Tibial artery (tissue), 4 donors: ENCODE measurements at regions not wholly inside any gene's neighbourhood (a gene's known extent, or its start where the extent isn't known, plus 50 kb on each side); places are given as distances from the start of the nearest gene placed in this dataset.

Experiments used
- DNase-seq, 2 donors: peaks; one replicate each; pipeline ENCODE4 v3.0.0-alpha.2; 2019
- H3K27ac ChIP-seq, 2 donors: fragments of 200-600 bp; sonication (generic) in 1 of 2; 1 replicate in 1 of 2; 2 replicates in 1 of 2; pipeline ENCODE4 v1.5.1; 2018 to 2019; ENCODE audit warnings: mild to moderate bottlenecking in 1 of 2
- H3K27me3 ChIP-seq, 2 donors: fragments of 200-600 bp; sonication (generic) in 1 of 2; one replicate each; pipeline versions ENCODE4 v1.5.1 to v1.6.0; 2016 to 2019
- H3K36me3 ChIP-seq, 3 donors: fragments of 200-600 bp; sonication (generic) in 2 of 3; one replicate each; pipeline ENCODE4 v1.5.1; 2016 to 2019; ENCODE audit warnings: mild to moderate bottlenecking in 2 of 3
- H3K4me1 ChIP-seq, 4 donors: fragments of 200-600 bp; sonication (generic) in 2 of 4; 1 replicate in 3 of 4; 2 replicates in 1 of 4; pipeline ENCODE4 v1.5.1; 2016 to 2019
- H3K4me3 ChIP-seq, 2 donors: fragments of 200-600 bp; sonication (generic) in 1 of 2; 1 replicate in 1 of 2; 2 replicates in 1 of 2; pipeline ENCODE4 v1.5.1; 2018 to 2019; ENCODE audit warnings: mild to moderate bottlenecking in 2 of 2
- H3K9me3 ChIP-seq, 3 donors: fragments of 200-600 bp; sonication (generic) in 1 of 3; one replicate each; pipeline ENCODE4 v1.5.1; 2016 to 2019
- intact Hi-C: fragments of 100-400 bp; cut with DNase I; formaldehyde crosslinking; loops from one replicate; pipeline ENCODE4 v1.15.0; 2023; ENCODE audit warnings: low total_unique reads
- TF ChIP-seq, protein P1 (sequence below), 2 experiments: fragments of 200-600 bp in 1 of 2; fragments of 450-650 bp in 1 of 2; IDR thresholded peaks; one replicate each; pipeline ENCODE4 v1.5.1; 2017 to 2019; ENCODE audit warnings: antibody characterized with exemption in 2 of 2, mild to moderate bottlenecking in 1 of 2, moderate library complexity in 1 of 2

DNA sequence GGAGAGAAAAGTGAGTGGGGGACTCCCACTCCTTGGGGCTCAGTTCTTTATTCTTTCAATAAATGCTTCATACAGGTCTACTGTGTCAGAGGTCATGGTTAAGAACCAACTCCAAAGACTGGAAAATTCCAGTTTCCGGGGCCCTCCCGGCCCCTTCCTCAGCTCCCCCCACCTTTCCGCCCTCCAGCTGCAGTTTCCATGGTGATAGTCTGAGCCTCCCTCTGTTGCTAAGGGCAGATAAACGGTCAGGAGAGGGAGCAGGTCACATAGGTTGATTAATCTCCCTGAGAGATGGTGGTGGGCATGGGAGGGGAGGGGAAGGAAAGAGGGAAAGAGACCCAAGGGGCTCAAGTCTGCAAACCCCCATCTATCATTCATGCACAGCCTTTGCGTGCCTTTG lies 131.5 kb upstream of the USP29 start:
- H3K27ac ChIP-seq = no peak overlapping the region
- peaks cover 0 to 11% (median 8%) of the 10 kb centered on the region in 3 donors for H3K9me3 ChIP-seq
- H3K4me3 ChIP-seq = no peak overlapping the region
- no peaks in the 10 kb centered on the region for H3K36me3 ChIP-seq
- no peaks in the 10 kb centered on the region for H3K4me1 ChIP-seq
- intact Hi-C loops = no loop called here
- no peaks in the 10 kb centered on the region for H3K27me3 ChIP-seq
- no peak for DNase-seq
- TF ChIP-seq, protein P1, sequence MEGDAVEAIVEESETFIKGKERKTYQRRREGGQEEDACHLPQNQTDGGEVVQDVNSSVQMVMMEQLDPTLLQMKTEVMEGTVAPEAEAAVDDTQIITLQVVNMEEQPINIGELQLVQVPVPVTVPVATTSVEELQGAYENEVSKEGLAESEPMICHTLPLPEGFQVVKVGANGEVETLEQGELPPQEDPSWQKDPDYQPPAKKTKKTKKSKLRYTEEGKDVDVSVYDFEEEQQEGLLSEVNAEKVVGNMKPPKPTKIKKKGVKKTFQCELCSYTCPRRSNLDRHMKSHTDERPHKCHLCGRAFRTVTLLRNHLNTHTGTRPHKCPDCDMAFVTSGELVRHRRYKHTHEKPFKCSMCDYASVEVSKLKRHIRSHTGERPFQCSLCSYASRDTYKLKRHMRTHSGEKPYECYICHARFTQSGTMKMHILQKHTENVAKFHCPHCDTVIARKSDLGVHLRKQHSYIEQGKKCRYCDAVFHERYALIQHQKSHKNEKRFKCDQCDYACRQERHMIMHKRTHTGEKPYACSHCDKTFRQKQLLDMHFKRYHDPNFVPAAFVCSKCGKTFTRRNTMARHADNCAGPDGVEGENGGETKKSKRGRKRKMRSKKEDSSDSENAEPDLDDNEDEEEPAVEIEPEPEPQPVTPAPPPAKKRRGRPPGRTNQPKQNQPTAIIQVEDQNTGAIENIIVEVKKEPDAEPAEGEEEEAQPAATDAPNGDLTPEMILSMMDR (IDR thresholded peaks at IDR 0.05) = no peak

DNA sequence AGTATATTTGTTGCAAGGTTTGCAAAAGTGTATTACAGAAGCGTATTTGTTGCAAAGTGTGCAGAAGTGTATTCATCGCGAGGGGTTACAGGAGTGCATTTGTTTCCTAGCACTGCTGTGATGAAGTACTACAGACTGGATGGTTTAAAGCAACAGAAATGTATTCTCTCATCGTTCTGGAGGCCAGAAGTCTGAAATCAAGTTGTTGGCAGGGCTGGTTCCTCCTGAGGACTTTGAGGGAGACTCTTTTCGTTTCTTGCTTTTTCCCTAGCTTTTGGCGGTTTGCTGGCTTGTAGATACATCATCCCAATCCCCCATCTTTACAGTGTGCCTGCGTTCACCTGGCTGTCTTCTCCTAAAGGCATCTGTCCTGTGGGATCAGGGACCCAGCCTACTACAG lies 127.9 kb upstream of the USP29 start:
- intact Hi-C loops = no loop called here
- no peak for DNase-seq
- peaks cover 0 to 2% (median 0%) of the 10 kb centered on the region in 3 donors for H3K9me3 ChIP-seq

DNA sequence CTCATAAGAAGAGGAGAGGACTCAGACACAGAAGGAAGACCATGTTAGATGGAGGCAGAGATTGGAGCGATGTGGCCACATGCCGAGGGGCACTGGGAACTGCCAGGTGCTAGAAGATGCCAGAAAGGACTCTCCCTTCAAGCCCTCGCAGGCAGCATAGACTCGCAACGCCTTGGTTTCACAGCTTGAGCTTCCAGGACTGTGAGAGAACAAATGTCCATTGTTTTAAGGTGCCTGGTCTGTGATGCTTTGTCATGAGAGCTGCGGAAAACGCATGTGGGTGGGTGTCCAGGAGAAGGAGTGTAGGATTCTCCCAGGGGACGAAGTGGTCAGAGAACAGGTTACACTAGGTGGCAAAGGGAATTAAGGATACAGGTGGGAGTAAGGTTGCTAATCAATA lies 125.9 kb upstream of the USP29 start:
- Histone ChIP-seq H3K27me3 (no peaks in the 10 kb centered on the region), H3K9me3 (peaks cover 0 to 2% (median 0%) of the 10 kb centered on the region in 3 donors), H3K4me1 (no peaks in the 10 kb centered on the region), H3K27ac (no peak overlapping the region), H3K36me3 (no peaks in the 10 kb centered on the region), H3K4me3 (no peak overlapping the region)
- DNase-seq = no peak
- intact Hi-C loops = no loop called here
- TF ChIP-seq, protein P1 (IDR thresholded peaks at IDR 0.05) = no peak

More for the DNA sequence above, 127.9 kb upstream of the USP29 start:
- no peaks in the 10 kb centered on the region for H3K36me3 ChIP-seq
- no peak overlapping the region for H3K27ac ChIP-seq
- no peaks in the 10 kb centered on the region for H3K27me3 ChIP-seq
- H3K4me3 ChIP-seq = no peak overlapping the region
- TF ChIP-seq, protein P1 (IDR thresholded peaks at IDR 0.05) = no peak
- H3K4me1 ChIP-seq = no peaks in the 10 kb centered on the region

DNA sequence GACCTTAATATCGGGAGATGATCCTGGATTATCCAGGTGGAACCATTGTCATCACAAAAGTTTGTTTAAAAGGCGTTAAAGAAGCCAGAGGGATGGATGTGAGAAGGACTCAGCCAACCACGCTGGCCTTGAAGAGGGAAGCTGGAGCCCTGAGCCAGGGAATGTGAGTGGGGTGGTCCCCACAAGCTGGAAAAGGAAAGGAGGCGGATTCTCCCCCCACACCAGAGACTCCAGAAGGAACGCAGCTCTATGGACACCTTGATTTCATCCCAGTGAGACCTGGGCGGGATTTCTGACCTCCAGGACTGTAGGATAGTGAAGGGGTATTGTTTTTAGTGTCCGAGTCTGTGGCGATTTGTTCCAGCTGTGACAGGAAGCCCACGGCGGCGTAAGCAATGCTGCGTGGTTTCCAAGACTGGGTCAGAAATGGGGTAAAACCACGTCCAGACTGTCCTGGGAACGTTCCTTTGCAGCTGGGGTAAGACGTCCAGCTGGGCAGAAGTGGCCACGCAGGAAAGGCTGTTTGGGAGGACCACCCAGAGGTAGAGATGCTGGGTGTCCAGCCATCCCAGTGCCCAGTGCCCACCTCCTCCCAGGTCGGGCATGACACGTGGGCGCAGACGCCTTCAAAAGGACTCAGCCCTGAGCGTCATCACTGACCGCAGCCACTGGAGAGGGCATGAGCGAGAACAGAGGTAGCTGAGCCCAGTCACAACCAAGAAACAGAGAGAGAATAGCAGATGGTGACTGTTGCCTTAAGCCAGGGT lies 125.4 kb upstream of the USP29 start:
- intact Hi-C loops = no loop called here
- no peak for DNase-seq
- TF ChIP-seq, protein P1 (IDR thresholded peaks at IDR 0.05) = no peak
- H3K9me3 ChIP-seq = peaks cover 0 to 2% (median 0%) of the 10 kb centered on the region in 3 donors
- H3K36me3 ChIP-seq = no peaks in the 10 kb centered on the region
- H3K27me3 ChIP-seq = no peaks in the 10 kb centered on the region
- H3K4me1 ChIP-seq = no peaks in the 10 kb centered on the region
- no peak overlapping the region for H3K4me3 ChIP-seq
- no peak overlapping the region for H3K27ac ChIP-seq

DNA sequence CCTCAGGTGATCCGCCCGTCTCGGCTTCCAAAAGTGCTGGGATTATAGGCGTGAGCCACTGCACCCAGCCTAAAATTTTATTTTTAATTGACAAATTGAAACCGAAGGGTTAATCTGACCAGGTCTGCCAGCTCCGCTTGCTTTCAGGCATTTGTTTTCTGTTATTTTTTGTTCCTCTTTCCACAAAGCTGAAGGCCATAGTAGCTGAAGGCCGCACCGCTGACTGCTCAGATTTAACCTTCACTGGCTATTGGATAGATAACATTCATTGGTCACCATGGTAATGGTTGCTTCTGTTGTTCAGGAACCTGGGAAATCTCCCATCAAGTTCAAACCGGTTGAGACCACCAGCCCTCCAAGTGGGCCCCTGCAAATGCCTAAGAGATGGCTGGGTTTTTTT lies 124.5 kb upstream of the USP29 start:
- H3K4me1 ChIP-seq = no peaks in the 10 kb centered on the region
- H3K36me3 ChIP-seq = no peaks in the 10 kb centered on the region
- peaks cover 0 to 2% (median 0%) of the 10 kb centered on the region in 3 donors for H3K9me3 ChIP-seq
- H3K27ac ChIP-seq = no peak overlapping the region
- intact Hi-C loops = no loop called here
- TF ChIP-seq, protein P1 (IDR thresholded peaks at IDR 0.05) = no peak
- no peak for DNase-seq
- no peak overlapping the region for H3K4me3 ChIP-seq
- H3K27me3 ChIP-seq = no peaks in the 10 kb centered on the region
